CD14-positive monocyte (primary cell): ENCODE measurements at regions not wholly inside any gene's neighbourhood (a gene's known extent, or its start where the extent isn't known, plus 50 kb on each side); places are given as distances from the start of the nearest gene placed in this dataset.

Experiments used
- DNase-seq, 3 donors: peaks; one replicate each; pipeline ENCODE4 v3.0.0-alpha.2; 2011 to 2022
- H2AFZ ChIP-seq: 2 replicates; pipeline ENCODE4 v1.6.0; 2012; ENCODE audit warnings: mild to moderate bottlenecking, low read depth, low read length, inconsistent platforms; ENCODE audit not compliant: insufficient read depth, poor library complexity, severe bottlenecking
- H3K27ac ChIP-seq, 2 donors: 1 replicate in 1 of 2; 2 replicates in 1 of 2; pipeline ENCODE4 v1.5.1; 2012 to 2013; ENCODE audit warnings: low read length in 2 of 2, control low read depth in 1 of 2, inconsistent platforms in 1 of 2, low read depth in 1 of 2, mild to moderate bottlenecking in 1 of 2
- H3K27me3 ChIP-seq, 2 donors: one replicate each; pipeline versions ENCODE4 v1.6.0 to v1.6.1; 2011 to 2013; ENCODE audit warnings: low read length in 2 of 2; ENCODE audit not compliant: control insufficient read depth in 2 of 2, insufficient read depth in 2 of 2
- H3K36me3 ChIP-seq, 2 donors: replicated peaks in 1 of 2; 1 replicate in 1 of 2; 2 replicates in 1 of 2; pipeline versions ENCODE4 v1.5.1 to v1.6.1; 2012 to 2013; ENCODE audit warnings: low read length in 2 of 2, control low read depth in 1 of 2, inconsistent platforms in 1 of 2, mild to moderate bottlenecking in 1 of 2; ENCODE audit not compliant: insufficient read depth in 2 of 2, control insufficient read depth in 1 of 2
- H3K4me1 ChIP-seq, 2 donors: 1 replicate in 1 of 2; 2 replicates in 1 of 2; pipeline versions ENCODE4 v1.5.1 to v1.6.1; 2012 to 2013; ENCODE audit warnings: low read length in 2 of 2, control low read depth in 1 of 2, inconsistent platforms in 1 of 2, mild to moderate bottlenecking in 1 of 2, moderate library complexity in 1 of 2; ENCODE audit not compliant: insufficient read depth in 2 of 2, control insufficient read depth in 1 of 2
- H3K4me2 ChIP-seq: replicated peaks from 2 replicates; pipeline ENCODE3; 2012; ENCODE audit warnings: low read length, moderate library complexity, mild to moderate bottlenecking; ENCODE audit not compliant: poor library complexity, severe bottlenecking; ENCODE audit errors: extremely low read depth
- H3K4me3 ChIP-seq, 3 experiments: fragments of 200-600 bp in 1 of 3; sonication (generic) in 1 of 3; replicated peaks in 1 of 3; 1 replicate in 2 of 3; 2 replicates in 1 of 3; pipeline ENCODE4 v1.5.1; 2011 to 2013; ENCODE audit warnings: low read length in 3 of 3, mild to moderate bottlenecking in 3 of 3, control low read depth in 2 of 3, low read depth in 2 of 3, inconsistent platforms in 1 of 3, moderate library complexity in 1 of 3
- H3K79me2 ChIP-seq: 2 replicates; pipeline ENCODE4 v1.6.0; 2012; ENCODE audit warnings: mild to moderate bottlenecking, control low read depth, inconsistent platforms, low read length, moderate library complexity; ENCODE audit not compliant: insufficient read depth
- H3K9ac ChIP-seq: 2 replicates; pipeline ENCODE4 v1.6.0; 2017; ENCODE audit warnings: low read length, mild to moderate bottlenecking; ENCODE audit not compliant: insufficient read depth, poor library complexity, severe bottlenecking
- H3K9me3 ChIP-seq, 2 donors: replicated peaks in 1 of 2; 1 replicate in 1 of 2; 2 replicates in 1 of 2; pipeline versions ENCODE4 v1.5.1 to v1.6.1; 2012 to 2013; ENCODE audit warnings: low read length in 2 of 2, control low read depth in 1 of 2; ENCODE audit not compliant: control insufficient read depth in 1 of 2, insufficient read depth in 1 of 2
- H4K20me1 ChIP-seq: 2 replicates; pipeline ENCODE4 v1.6.0; 2012; ENCODE audit warnings: mild to moderate bottlenecking, low read length, control low read depth, moderate library complexity; ENCODE audit not compliant: insufficient read depth
- H3K27ac Mint-ChIP-seq, 7 donors: one replicate each; pipeline ENCODE4 v1.8.0; 2020; ENCODE audit warnings: mild to moderate bottlenecking in 7 of 7, mixed read lengths in 7 of 7, moderate library complexity in 6 of 7, inconsistent platforms in 2 of 7
- H3K27me3 Mint-ChIP-seq, 3 donors: one replicate each; pipeline ENCODE4 v1.8.0; 2021 to 2022; ENCODE audit warnings: low read depth in 3 of 3, mild to moderate bottlenecking in 3 of 3, mixed read lengths in 3 of 3, moderate library complexity in 3 of 3, inconsistent platforms in 1 of 3
- H3K36me3 Mint-ChIP-seq, 2 donors: one replicate each; pipeline ENCODE4 v1.8.0; 2020; ENCODE audit warnings: mixed read lengths in 2 of 2, inconsistent platforms in 1 of 2, mild to moderate bottlenecking in 1 of 2
- H3K4me1 Mint-ChIP-seq: one replicate; pipeline ENCODE4 v1.8.0; 2020; ENCODE audit warnings: mild to moderate bottlenecking, mixed read lengths
- H3K4me3 Mint-ChIP-seq, 2 donors: one replicate each; pipeline ENCODE4 v1.8.0; 2020; ENCODE audit warnings: mild to moderate bottlenecking in 2 of 2, mixed read lengths in 2 of 2, moderate library complexity in 1 of 2
- H3K9me3 Mint-ChIP-seq, 7 donors: one replicate each; pipeline ENCODE4 v1.8.0; 2020 to 2022; ENCODE audit warnings: mixed read lengths in 7 of 7, mild to moderate bottlenecking in 6 of 7, moderate library complexity in 6 of 7, inconsistent platforms in 2 of 7
- CTCF ChIP-seq: fragments of 200-600 bp; IDR thresholded peaks from one replicate; pipeline ENCODE4 v1.8.0; 2022; ENCODE audit warnings: antibody characterized with exemption, mild to moderate bottlenecking
- WGBS: methylation state at CpG from one replicate; pipeline ENCODE4 v1.1.5; 2013; ENCODE audit warnings: missing lambda C conversion rate; ENCODE audit not compliant: insufficient coverage; 5-methylcytosine and 5-hydroxymethylcytosine counted together
- intact Hi-C, 2 donors: fragments of 100-400 bp; cut with micrococcal nuclease; formaldehyde crosslinking; loops; one replicate each; pipeline versions ENCODE4 v1.15.0 to v1.15.1; 2023

- WGBS, result no CpG with 5 or more reads among the region's 2 CpGs
- no peaks in the 10 kb centered on the region for H3K4me1 Mint-ChIP-seq
- TF ChIP-seq CTCF, result no peak
- H4K20me1 ChIP-seq, result no peaks in the 10 kb centered on the region
- peaks cover 0 to 4% (median 0%) of the 10 kb centered on the region in 7 donors for H3K9me3 Mint-ChIP-seq
- H3K79me2 ChIP-seq, result no peaks in the 10 kb centered on the region
- no peak overlapping the region for H2AFZ ChIP-seq
- no peaks in the 10 kb centered on the region for H3K4me1 ChIP-seq
- no peaks in the 10 kb centered on the region for H3K36me3 ChIP-seq
- no peak overlapping the region for H3K27ac ChIP-seq
- H3K27ac Mint-ChIP-seq, result no peak overlapping the region
- no peak overlapping the region for H3K4me3 Mint-ChIP-seq
- no peaks in the 10 kb centered on the region for H3K9me3 ChIP-seq
- DNase-seq, result no peak
- no peaks in the 10 kb centered on the region for H3K27me3 ChIP-seq
- H3K4me3 ChIP-seq, result no peak overlapping the region
- intact Hi-C loops, result no loop called here
- peaks cover 1 to 4% (median 2%) of the 10 kb centered on the region in 3 donors for H3K27me3 Mint-ChIP-seq
- H3K4me2 ChIP-seq, result no peak overlapping the region
- H3K9ac ChIP-seq, result no peak overlapping the region
- no peaks in the 10 kb centered on the region for H3K36me3 Mint-ChIP-seq
Measured at GRCh38 chr13:58960888-58961287, 1202.8 kb downstream of the DIAPH3 start.

- no peaks in the 10 kb centered on the region for H3K79me2 ChIP-seq
- H4K20me1 ChIP-seq, result no peaks in the 10 kb centered on the region
- no peak overlapping the region for H2AFZ ChIP-seq
- Mint-ChIP-seq H3K9me3 (peaks cover 0 to 2% (median 0%) of the 10 kb centered on the region in 7 donors), H3K4me3 (no peak overlapping the region), H3K4me1 (no peaks in the 10 kb centered on the region), H3K36me3 (no peaks in the 10 kb centered on the region), H3K27me3 (peaks cover 0 to 2% (median 1%) of the 10 kb centered on the region in 3 donors), H3K27ac (no peak overlapping the region)
- intact Hi-C loops, result no loop called here
- H3K36me3 ChIP-seq, result no peaks in the 10 kb centered on the region
- H3K27me3 ChIP-seq, result no peaks in the 10 kb centered on the region
- H3K9me3 ChIP-seq, result no peaks in the 10 kb centered on the region
- WGBS, result no CpG with 5 or more reads among the region's 2 CpGs
- no peaks in the 10 kb centered on the region for H3K4me1 ChIP-seq
- no peak for TF ChIP-seq CTCF
- H3K27ac ChIP-seq, result no peak overlapping the region
- no peak overlapping the region for H3K4me3 ChIP-seq
- no peak overlapping the region for H3K9ac ChIP-seq
- DNase-seq, result no peak
- H3K4me2 ChIP-seq, result no peak overlapping the region
Measured at GRCh38 chr13:58963321-58963720, 1200.4 kb downstream of the DIAPH3 start.
